H9 (cell line): ENCODE measurements at regions not wholly inside any gene's neighbourhood (a gene's known extent, or its start where the extent isn't known, plus 50 kb on each side); places are given as distances from the start of the nearest gene placed in this dataset.

Experiments
- DNase-seq: peaks from one replicate; pipeline ENCODE4 v3.0.0-alpha.2; 2017
- H2AFZ ChIP-seq: one replicate; pipeline ENCODE4 v1.6.1; 2013; ENCODE audit warnings: mild to moderate bottlenecking, low read length, control low read depth, moderate library complexity
- H2AK5ac ChIP-seq: 2 replicates; pipeline ENCODE4 v1.6.1; 2013; ENCODE audit warnings: low read length, control low read depth, mixed read lengths; ENCODE audit not compliant: insufficient read length
- H2BK120ac ChIP-seq: one replicate; pipeline ENCODE4 v1.6.1; 2013; ENCODE audit warnings: low read depth, mild to moderate bottlenecking, low read length, control low read depth, inconsistent platforms; ENCODE audit not compliant: poor library complexity, severe bottlenecking
- H2BK12ac ChIP-seq: 2 replicates; pipeline ENCODE4 v1.6.1; 2013; ENCODE audit warnings: low read length, control low read depth, mixed read lengths, low read depth; ENCODE audit not compliant: insufficient read length
- H2BK15ac ChIP-seq: 2 replicates; pipeline ENCODE4 v1.6.1; 2013; ENCODE audit warnings: low read depth, low read length, control low read depth
- H2BK20ac ChIP-seq: one replicate; pipeline ENCODE4 v1.6.1; 2013; ENCODE audit warnings: low read depth, mild to moderate bottlenecking, low read length, control low read depth, inconsistent platforms; ENCODE audit not compliant: poor library complexity, severe bottlenecking
- H2BK5ac ChIP-seq: 2 replicates; pipeline ENCODE4 v1.6.1; 2013; ENCODE audit warnings: low read length, control low read depth, mixed read lengths; ENCODE audit not compliant: insufficient read length
- H3K14ac ChIP-seq: 2 replicates; pipeline ENCODE4 v1.6.1; 2013; ENCODE audit warnings: low read length, control low read depth; ENCODE audit not compliant: insufficient read depth
- H3K18ac ChIP-seq: 2 replicates; pipeline ENCODE4 v1.6.1; 2013; ENCODE audit warnings: low read depth, mild to moderate bottlenecking, mixed read lengths, low read length, control low read depth; ENCODE audit not compliant: insufficient read length
- H3K23ac ChIP-seq: 2 replicates; pipeline ENCODE4 v1.6.1; 2013; ENCODE audit warnings: low read length, control low read depth, mixed read lengths, low read depth; ENCODE audit not compliant: insufficient read length
- H3K23me2 ChIP-seq: 2 replicates; pipeline ENCODE4 v1.6.1; 2013; ENCODE audit warnings: low read depth, mild to moderate bottlenecking, mixed read lengths, low read length, control low read depth; ENCODE audit not compliant: insufficient read length, poor library complexity, severe bottlenecking
- H3K27ac ChIP-seq: 2 replicates; pipeline ENCODE4 v1.5.1; 2013; ENCODE audit warnings: low read length, control low read depth, mixed read lengths, low read depth; ENCODE audit not compliant: insufficient read length
- H3K27me3 ChIP-seq: 2 replicates; pipeline ENCODE4 v1.6.1; 2013; ENCODE audit warnings: low read length, control low read depth, inconsistent platforms; ENCODE audit not compliant: insufficient read depth
- H3K4ac ChIP-seq: 2 replicates; pipeline ENCODE4 v1.6.1; 2013; ENCODE audit warnings: low read depth, mild to moderate bottlenecking, control low read depth, inconsistent platforms, low read length, moderate library complexity
- H3K4me1 ChIP-seq: 2 replicates; pipeline ENCODE4 v1.6.1; 2013; ENCODE audit warnings: low read length, control low read depth, inconsistent platforms; ENCODE audit not compliant: insufficient read depth
- H3K4me2 ChIP-seq: 2 replicates; pipeline ENCODE4 v1.6.1; 2013; ENCODE audit warnings: low read length, control low read depth, mixed read lengths; ENCODE audit not compliant: insufficient read length, insufficient read depth
- H3K56ac ChIP-seq: 2 replicates; pipeline ENCODE4 v1.6.1; 2013; ENCODE audit warnings: low read depth, mild to moderate bottlenecking, mixed read lengths, low read length, control low read depth; ENCODE audit not compliant: insufficient read length
- H3K79me1 ChIP-seq: 2 replicates; pipeline ENCODE4 v1.6.1; 2013; ENCODE audit warnings: low read depth, mild to moderate bottlenecking, moderate library complexity, low read length, control low read depth, inconsistent platforms; ENCODE audit not compliant: insufficient read depth, poor library complexity, severe bottlenecking
- H3K79me2 ChIP-seq: 2 replicates; pipeline ENCODE4 v1.6.1; 2013; ENCODE audit warnings: low read length, control low read depth, inconsistent platforms; ENCODE audit not compliant: insufficient read depth
- H3K9ac ChIP-seq: 2 replicates; pipeline ENCODE4 v1.6.1; 2013; ENCODE audit warnings: low read length, control low read depth, mixed read lengths; ENCODE audit not compliant: insufficient read length; ENCODE audit errors: extremely low read depth
- H3K9me3 ChIP-seq: one replicate; pipeline ENCODE4 v1.6.1; 2013; ENCODE audit warnings: low read depth, low read length, inconsistent platforms; ENCODE audit not compliant: control insufficient read depth
- H3T11ph ChIP-seq: one replicate; pipeline ENCODE4 v1.6.1; 2013; ENCODE audit warnings: mild to moderate bottlenecking, low read length, control low read depth, inconsistent platforms
- H4K20me1 ChIP-seq: one replicate; pipeline ENCODE4 v1.6.1; 2013; ENCODE audit not compliant: control insufficient read depth, insufficient read length, insufficient read depth
- H4K5ac ChIP-seq: 2 replicates; pipeline ENCODE4 v1.6.1; 2013; ENCODE audit warnings: low read depth, mild to moderate bottlenecking, mixed read lengths, low read length, control low read depth; ENCODE audit not compliant: insufficient read length
- H4K8ac ChIP-seq: replicated peaks from 2 replicates; pipeline ENCODE4 v1.6.1; 2013; ENCODE audit warnings: low read length, control low read depth, mixed read lengths, low read depth; ENCODE audit not compliant: insufficient read length
- H4K91ac ChIP-seq: 2 replicates; pipeline ENCODE4 v1.6.1; 2013; ENCODE audit warnings: low read depth, mild to moderate bottlenecking, moderate library complexity, mixed read lengths, low read length, control low read depth; ENCODE audit not compliant: insufficient read length
- H3K27ac Mint-ChIP-seq, 3 experiments: 2 replicates in 2 of 3; 3 replicates in 1 of 3; pipeline ENCODE4 v1.8.0; 2020 to 2021; ENCODE audit warnings: mixed read lengths in 3 of 3, mild to moderate bottlenecking in 1 of 3, moderate library complexity in 1 of 3
- H3K27me3 Mint-ChIP-seq: 2 replicates; pipeline ENCODE4 v1.8.0; 2021; ENCODE audit warnings: low read depth, mild to moderate bottlenecking, moderate library complexity, mixed read lengths
- H3K36me3 Mint-ChIP-seq, 3 experiments: 2 replicates in 2 of 3; 3 replicates in 1 of 3; pipeline ENCODE4 v1.8.0; 2020 to 2021; ENCODE audit warnings: low read depth in 3 of 3, mixed read lengths in 3 of 3; ENCODE audit not compliant: insufficient read depth in 1 of 3
- H3K4me1 Mint-ChIP-seq, 2 experiments: 2 replicates each; pipeline ENCODE4 v1.8.0; 2020; ENCODE audit warnings: mixed read lengths in 2 of 2
- H3K4me3 Mint-ChIP-seq, 2 experiments: 2 replicates in 1 of 2; 3 replicates in 1 of 2; pipeline ENCODE4 v1.8.0; 2020 to 2021; ENCODE audit warnings: mild to moderate bottlenecking in 2 of 2, mixed read lengths in 2 of 2, moderate library complexity in 1 of 2
- H3K9me3 Mint-ChIP-seq, 2 experiments: 2 replicates in 1 of 2; 3 replicates in 1 of 2; pipeline ENCODE4 v1.8.0; 2020; ENCODE audit warnings: mild to moderate bottlenecking in 2 of 2, mixed read lengths in 2 of 2, moderate library complexity in 1 of 2
- WGBS: extraction: QIAGEN DNeasy Blood & Tissue Kit; methylation state at CpG from one replicate; pipeline ENCODE4 v1.1.7; 2013; ENCODE audit warnings: missing lambda C conversion rate, low lambda C conversion rate, mixed read lengths; ENCODE audit not compliant: insufficient read length; ENCODE audit errors: extremely low coverage; 5-methylcytosine and 5-hydroxymethylcytosine counted together
- TF ChIP-seq, protein P1 (sequence below): fragments of 200-600 bp; sonication (generic); conservative IDR thresholded peaks from 3 replicates; pipeline ENCODE4 v1.8.0; 2021; ENCODE audit warnings: antibody characterized with exemption, mild to moderate bottlenecking

DNA sequence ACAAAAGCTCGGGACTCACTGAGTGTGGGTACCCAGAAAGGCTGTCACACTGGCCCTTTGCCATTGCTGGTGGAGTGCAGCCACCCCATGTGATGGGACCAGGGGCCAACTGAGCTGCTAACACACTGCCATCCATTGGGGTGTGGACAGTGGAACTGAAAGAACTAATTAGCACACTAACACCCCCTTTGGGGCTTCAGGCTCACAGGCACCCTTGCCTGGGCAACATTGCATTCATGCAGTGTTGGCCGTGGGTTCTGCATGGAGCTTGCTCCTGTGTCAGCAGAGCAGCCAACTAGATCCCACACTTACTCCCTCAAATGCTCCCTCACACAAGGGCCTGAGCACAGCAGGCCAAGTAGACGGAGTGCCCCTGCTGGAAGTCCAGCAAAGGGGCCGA is 476.0 kb upstream of the ASIC2 start:
- H3K79me1 ChIP-seq: no peaks in the 10 kb centered on the region
- Mint-ChIP-seq H3K4me3 (no peak overlapping the region), H3K27ac (no peak overlapping the region), H3K27me3 (peaks cover 9% of the 10 kb centered on the region), H3K9me3 (no peaks in the 10 kb centered on the region), H3K36me3 (no peaks in the 10 kb centered on the region), H3K4me1 (no peaks in the 10 kb centered on the region; a peak in 1 of 4 replicates)
- no peak overlapping the region for H2AFZ ChIP-seq
- H3K4ac ChIP-seq: no peak overlapping the region
- H4K5ac ChIP-seq: no peak overlapping the region
- no peaks in the 10 kb centered on the region for H3K4me1 ChIP-seq
- no peaks in the 10 kb centered on the region for H3K27me3 ChIP-seq
- no peaks in the 10 kb centered on the region for H3K79me2 ChIP-seq
- no peak overlapping the region for H2BK20ac ChIP-seq
- no peak overlapping the region for H3T11ph ChIP-seq
- H3K9ac ChIP-seq: no peak overlapping the region
- no peak overlapping the region for H3K18ac ChIP-seq
- no peak overlapping the region for H3K56ac ChIP-seq
- H2BK12ac ChIP-seq: no peak overlapping the region
- no peak overlapping the region for H2AK5ac ChIP-seq
- WGBS: no CpG with 5 or more reads among the region's 4 CpGs
- no peak overlapping the region for H2BK15ac ChIP-seq
- no peak overlapping the region for H4K8ac ChIP-seq
- no peak overlapping the region for H2BK5ac ChIP-seq
- no peaks in the 10 kb centered on the region for H3K9me3 ChIP-seq
- H3K14ac ChIP-seq: no peak overlapping the region
- no peak overlapping the region for H3K23ac ChIP-seq
- no peak overlapping the region for H3K4me2 ChIP-seq
- no peak for DNase-seq
- H2BK120ac ChIP-seq: no peak overlapping the region
- H3K27ac ChIP-seq: no peak overlapping the region
- no peak overlapping the region for H4K91ac ChIP-seq
- H3K23me2 ChIP-seq: no peaks in the 10 kb centered on the region
- H4K20me1 ChIP-seq: no peaks in the 10 kb centered on the region
- TF ChIP-seq, protein P1, sequence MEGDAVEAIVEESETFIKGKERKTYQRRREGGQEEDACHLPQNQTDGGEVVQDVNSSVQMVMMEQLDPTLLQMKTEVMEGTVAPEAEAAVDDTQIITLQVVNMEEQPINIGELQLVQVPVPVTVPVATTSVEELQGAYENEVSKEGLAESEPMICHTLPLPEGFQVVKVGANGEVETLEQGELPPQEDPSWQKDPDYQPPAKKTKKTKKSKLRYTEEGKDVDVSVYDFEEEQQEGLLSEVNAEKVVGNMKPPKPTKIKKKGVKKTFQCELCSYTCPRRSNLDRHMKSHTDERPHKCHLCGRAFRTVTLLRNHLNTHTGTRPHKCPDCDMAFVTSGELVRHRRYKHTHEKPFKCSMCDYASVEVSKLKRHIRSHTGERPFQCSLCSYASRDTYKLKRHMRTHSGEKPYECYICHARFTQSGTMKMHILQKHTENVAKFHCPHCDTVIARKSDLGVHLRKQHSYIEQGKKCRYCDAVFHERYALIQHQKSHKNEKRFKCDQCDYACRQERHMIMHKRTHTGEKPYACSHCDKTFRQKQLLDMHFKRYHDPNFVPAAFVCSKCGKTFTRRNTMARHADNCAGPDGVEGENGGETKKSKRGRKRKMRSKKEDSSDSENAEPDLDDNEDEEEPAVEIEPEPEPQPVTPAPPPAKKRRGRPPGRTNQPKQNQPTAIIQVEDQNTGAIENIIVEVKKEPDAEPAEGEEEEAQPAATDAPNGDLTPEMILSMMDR: no peak
